Epithelial cell of proximal tubule (primary cell): ENCODE measurements at regions not wholly inside any gene's neighbourhood (a gene's known extent, or its start where the extent isn't known, plus 50 kb on each side); places are given as distances from the start of the nearest gene placed in this dataset.

Source experiments
- DNase-seq: peaks from one replicate; pipeline ENCODE4 v3.0.0-alpha.2; 2011; ENCODE audit warnings: low read depth
- H3K4me3 ChIP-seq: 2 replicates; pipeline ENCODE4 v1.5.1; 2011; ENCODE audit warnings: low read depth, mild to moderate bottlenecking, low read length
- CTCF ChIP-seq: conservative IDR thresholded peaks from 2 replicates; pipeline ENCODE4 v1.5.1; 2012; ENCODE audit warnings: low read depth, mild to moderate bottlenecking, low read length

- no peak for DNase-seq
These were observed 557.9 kb upstream of the ID4 start for GRCh38 chr6:19279273-19279684.

GRCh38 chr6:19287928-19288327 is 549.2 kb upstream of the ID4 start:
- H3K4me3 ChIP-seq = no peak overlapping the region
- no peak for TF ChIP-seq CTCF
- no peak for DNase-seq

More at GRCh38 chr6:19279273-19279684, 557.9 kb upstream of the ID4 start:
- TF ChIP-seq CTCF = no peak
- H3K4me3 ChIP-seq = no peak overlapping the region

- TF ChIP-seq CTCF = no peak
- no peak overlapping the region for H3K4me3 ChIP-seq
- DNase-seq = no peak
These were observed 547.7 kb upstream of the ID4 start for GRCh38 chr6:19289457-19289856.

GRCh38 chr6:19297880-19298279 is 539.3 kb upstream of the ID4 start:
- H3K4me3 ChIP-seq = no peak overlapping the region
- no peak for DNase-seq

GRCh38 chr6:19298421-19298820 is 538.7 kb upstream of the ID4 start:
- DNase-seq = no peak

More at GRCh38 chr6:19297880-19298279, 539.3 kb upstream of the ID4 start:
- TF ChIP-seq CTCF = no peak

GRCh38 chr6:19299129-19299528 is 538.0 kb upstream of the ID4 start:
- no peak overlapping the region for H3K4me3 ChIP-seq
- no peak for TF ChIP-seq CTCF
- DNase-seq = no peak

More at GRCh38 chr6:19298421-19298820, 538.7 kb upstream of the ID4 start:
- no peak overlapping the region for H3K4me3 ChIP-seq
- TF ChIP-seq CTCF = no peak

GRCh38 chr6:19301980-19302379 is 535.2 kb upstream of the ID4 start:
- no peak for DNase-seq
- TF ChIP-seq CTCF = no peak

More at GRCh38 chr6:19301980-19302379, 535.2 kb upstream of the ID4 start:
- H3K4me3 ChIP-seq = no peak overlapping the region
